GM20000 (cell line): ENCODE measurements at regions not wholly inside any gene's neighbourhood (a gene's known extent, or its start where the extent isn't known, plus 50 kb on each side); places are given as distances from the start of the nearest gene placed in this dataset.

Source experiments
- DNase-seq: peaks from one replicate; pipeline ENCODE4 v3.0.0; 2012; ENCODE audit warnings: low spot score
- CTCF ChIP-seq: IDR thresholded peaks from 2 replicates; pipeline ENCODE4 v1.5.1; 2012; ENCODE audit warnings: mild to moderate bottlenecking, control low read depth; ENCODE audit errors: extremely low read depth, missing control alignments

GRCh38 chr20:16220826-16221225, 352.4 kb downstream of the KIF16B start:
- no peak for TF ChIP-seq CTCF
- DNase-seq: no peak

GRCh38 chr20:16219182-16219581, 354.1 kb downstream of the KIF16B start:
- DNase-seq: no peak
- TF ChIP-seq CTCF: no peak

- no peak for TF ChIP-seq CTCF
- DNase-seq: no peak
Observed at GRCh38 chr20:16216914-16217230, 356.4 kb downstream of the KIF16B start.

GRCh38 chr20:16216227-16216913, 356.9 kb downstream of the KIF16B start:
- no peak for TF ChIP-seq CTCF
- no peak for DNase-seq

GRCh38 chr20:16215041-16215440, 358.2 kb downstream of the KIF16B start:
- DNase-seq: no peak
- no peak for TF ChIP-seq CTCF

- DNase-seq: no peak
- TF ChIP-seq CTCF: no peak
Observed at GRCh38 chr20:16212790-16213189, 360.5 kb downstream of the KIF16B start.

- TF ChIP-seq CTCF: no peak
- no peak for DNase-seq
Observed at GRCh38 chr20:16209951-16210361, 363.3 kb downstream of the KIF16B start.
